ENCODE measurements at regions not wholly inside any gene's neighbourhood (a gene's known extent, or its start where the extent isn't known, plus 50 kb on each side); places are given as distances from the start of the nearest gene placed in this dataset.

GRCh38 chr5:18008940-18009339, 374.7 kb downstream of the TAF11L14 start:
- intact Hi-C loops (cut with DNase I; ENCODE audit: low total_unique reads), result no loop called here
- H3K27me3 ChIP-seq, result no peaks in the 10 kb centered on the region
- no peak for ATAC-seq

GRCh38 chr5:18010053-18010452, 375.8 kb downstream of the TAF11L14 start:
- intact Hi-C loops (cut with DNase I; ENCODE audit: low total_unique reads) (no loop called here), in situ Hi-C loops (cut with MboI; ENCODE audit: low sequenced_read_pairs in 4 of 4) (no loop called here)
- H3K27ac ChIP-seq, result no peak overlapping the region

More at GRCh38 chr5:18008940-18009339, 374.7 kb downstream of the TAF11L14 start:
- Histone ChIP-seq H3K4me1 (no peaks in the 10 kb centered on the region), H3K4me3 (no peak overlapping the region), H3K36me3 (no peaks in the 10 kb centered on the region), H3K9me3 (no peaks in the 10 kb centered on the region), H3K27ac (no peak overlapping the region)
- no peak for DNase-seq
- in situ Hi-C loops (cut with MboI; ENCODE audit: low sequenced_read_pairs in 4 of 4), result no loop called here
- TF ChIP-seq CTCF (IDR thresholded peaks at IDR 0.05 in 4 of 5, conservative IDR thresholded peaks at IDR 0.05 in 1 of 5), result no peak
- TF ChIP-seq POLR2A (IDR thresholded peaks at IDR 0.05), result no peak

GRCh38 chr5:18018472-18018871, 384.2 kb downstream of the TAF11L14 start:
- ATAC-seq, result no peak
- no peak overlapping the region for H3K4me3 ChIP-seq
- intact Hi-C loops (cut with DNase I; ENCODE audit: low total_unique reads) (no loop called here), in situ Hi-C loops (cut with MboI; ENCODE audit: low sequenced_read_pairs in 4 of 4) (no loop called here)
- no peaks in the 10 kb centered on the region for H3K36me3 ChIP-seq
- no peak for DNase-seq
- no peaks in the 10 kb centered on the region for H3K9me3 ChIP-seq
- H3K27me3 ChIP-seq, result no peaks in the 10 kb centered on the region
- H3K27ac ChIP-seq, result no peak overlapping the region
- TF ChIP-seq CTCF (IDR thresholded peaks at IDR 0.05 in 4 of 5, conservative IDR thresholded peaks at IDR 0.05 in 1 of 5), result no peak
- TF ChIP-seq POLR2A (IDR thresholded peaks at IDR 0.05), result no peak
- H3K4me1 ChIP-seq, result no peaks in the 10 kb centered on the region

More at GRCh38 chr5:18010053-18010452, 375.8 kb downstream of the TAF11L14 start:
- Histone ChIP-seq H3K9me3 (no peaks in the 10 kb centered on the region), H3K36me3 (no peaks in the 10 kb centered on the region), H3K27me3 (no peaks in the 10 kb centered on the region), H3K4me1 (no peaks in the 10 kb centered on the region), H3K4me3 (no peak overlapping the region)
- no peak for ATAC-seq
- DNase-seq, result no peak
- no peak for TF ChIP-seq POLR2A (IDR thresholded peaks at IDR 0.05)
- TF ChIP-seq CTCF (IDR thresholded peaks at IDR 0.05 in 4 of 5, conservative IDR thresholded peaks at IDR 0.05 in 1 of 5), result no peak

- in situ Hi-C loops (cut with MboI; ENCODE audit: low sequenced_read_pairs in 4 of 4) (no loop called here), intact Hi-C loops (cut with DNase I; ENCODE audit: low total_unique reads) (no loop called here)
- no peak overlapping the region for H3K27ac ChIP-seq
- no peak for TF ChIP-seq POLR2A (IDR thresholded peaks at IDR 0.05)
- TF ChIP-seq CTCF (IDR thresholded peaks at IDR 0.05 in 4 of 5, conservative IDR thresholded peaks at IDR 0.05 in 1 of 5), result no peak
- H3K27me3 ChIP-seq, result no peaks in the 10 kb centered on the region
- DNase-seq (no peak), ATAC-seq (no peak)
- H3K9me3 ChIP-seq, result no peaks in the 10 kb centered on the region
- no peaks in the 10 kb centered on the region for H3K4me1 ChIP-seq
- H3K36me3 ChIP-seq, result no peaks in the 10 kb centered on the region
- H3K4me3 ChIP-seq, result no peak overlapping the region
These were observed 389.0 kb downstream of the TAF11L14 start for GRCh38 chr5:18023275-18023674.

GRCh38 chr5:18023986-18024385, 389.7 kb downstream of the TAF11L14 start:
- no peaks in the 10 kb centered on the region for H3K4me1 ChIP-seq

More at GRCh38 chr5:18023986-18024385, 389.7 kb downstream of the TAF11L14 start:
- in situ Hi-C loops (cut with MboI; ENCODE audit: low sequenced_read_pairs in 4 of 4) (no loop called here), intact Hi-C loops (cut with DNase I; ENCODE audit: low total_unique reads) (no loop called here)
- DNase-seq (no peak), ATAC-seq (no peak)
- Histone ChIP-seq H3K9me3 (no peaks in the 10 kb centered on the region), H3K36me3 (no peaks in the 10 kb centered on the region), H3K4me3 (no peak overlapping the region), H3K27ac (no peak overlapping the region), H3K27me3 (no peaks in the 10 kb centered on the region)
- TF ChIP-seq CTCF (IDR thresholded peaks at IDR 0.05 in 4 of 5, conservative IDR thresholded peaks at IDR 0.05 in 1 of 5) (no peak), POLR2A (IDR thresholded peaks at IDR 0.05) (no peak)
